SK-MEL-5 (cell line): ENCODE measurements at regions not wholly inside any gene's neighbourhood (a gene's known extent, or its start where the extent isn't known, plus 50 kb on each side); places are given as distances from the start of the nearest gene placed in this dataset.
"Not testable (repeated sequence)": the region's sequence is repeated elsewhere in the genome, so short reads cannot be mapped to it uniquely, and the experiment has no call there.

Experiments
- DNase-seq: peaks from one replicate; pipeline ENCODE4 v3.0.0-alpha.2; 2016; ENCODE audit warnings: low read depth, low spot score
- in situ Hi-C: cut with HindIII; loops from 2 replicates; pipeline ENCODE4 v1.10.0; 2016; ENCODE audit warnings: low sequenced_read_pairs, high pct_unique_total_duplicates, low pct_unique_long_range_greater_than_20kb

DNA sequence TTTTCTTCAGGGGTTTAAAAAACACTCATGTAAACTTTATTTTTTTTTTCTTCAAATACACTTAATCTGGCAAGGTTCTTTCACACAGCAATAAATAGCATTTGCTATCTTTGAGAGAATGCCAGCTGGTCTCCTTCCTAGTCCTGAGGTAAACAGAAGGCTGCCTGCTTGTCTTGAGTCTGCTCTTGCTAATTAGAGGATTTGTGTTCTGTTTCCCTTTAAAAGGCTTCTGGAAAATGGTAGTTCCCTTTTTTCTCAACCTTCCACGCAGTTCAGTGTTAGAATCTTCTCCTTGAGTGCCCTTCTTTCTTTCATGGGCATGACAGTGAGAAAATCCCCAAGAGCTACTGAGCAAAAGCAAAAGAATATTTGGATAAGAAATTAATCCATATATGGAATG lies 92.3 kb upstream of the DCN start:
- DNase-seq, result no peak
- in situ Hi-C loops, result no loop called here

DNA sequence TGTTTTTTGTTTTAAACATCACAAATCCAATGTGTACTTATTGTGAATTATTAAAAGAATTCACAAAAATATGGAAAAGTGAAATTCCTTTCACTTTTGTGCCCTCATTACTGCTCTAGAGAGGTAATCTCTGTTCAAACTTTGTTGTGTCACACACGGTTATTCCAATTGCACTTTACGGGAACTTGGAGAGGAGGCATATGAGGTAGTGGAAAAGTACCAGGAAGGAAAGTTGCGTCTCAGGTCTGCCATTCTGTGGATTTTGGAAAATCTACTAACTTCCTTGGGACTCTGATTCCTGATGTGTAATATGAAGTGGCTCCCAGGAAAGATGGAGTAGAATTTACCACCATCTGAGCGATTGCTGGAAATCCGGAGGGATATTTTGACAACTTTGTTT lies 90.9 kb upstream of the DCN start:
- in situ Hi-C loops, result no loop called here
- no peak for DNase-seq

DNA sequence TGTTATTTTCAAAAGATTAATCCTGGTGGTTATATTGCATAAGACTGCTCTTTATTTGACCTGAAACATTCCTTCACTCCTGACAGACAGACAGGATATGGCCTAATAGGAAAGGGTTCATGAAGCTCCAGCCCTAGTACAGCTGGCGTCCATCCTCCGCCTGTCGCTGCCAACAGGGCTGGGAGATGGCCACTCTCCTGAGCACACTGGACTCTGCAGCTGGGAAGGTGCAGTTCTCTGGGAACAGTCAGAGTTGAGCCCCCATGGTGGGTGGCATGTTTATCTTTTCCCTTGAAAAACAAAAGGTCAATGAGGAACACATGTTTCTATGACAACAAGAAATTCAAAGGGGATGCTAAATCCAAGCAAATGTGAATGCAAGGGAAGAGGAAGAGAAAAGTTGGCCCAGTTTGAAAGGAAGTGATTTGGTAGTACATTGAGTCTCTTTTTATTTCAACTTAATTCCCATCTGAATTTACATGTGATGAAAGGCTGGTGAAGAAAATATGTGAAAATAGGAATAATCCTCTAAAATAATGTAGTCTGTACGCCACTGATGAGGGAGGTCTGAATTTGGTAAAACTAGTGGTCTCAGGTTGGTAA lies 89.9 kb upstream of the DCN start:
- DNase-seq, result no peak
- in situ Hi-C loops, result no loop called here

DNA sequence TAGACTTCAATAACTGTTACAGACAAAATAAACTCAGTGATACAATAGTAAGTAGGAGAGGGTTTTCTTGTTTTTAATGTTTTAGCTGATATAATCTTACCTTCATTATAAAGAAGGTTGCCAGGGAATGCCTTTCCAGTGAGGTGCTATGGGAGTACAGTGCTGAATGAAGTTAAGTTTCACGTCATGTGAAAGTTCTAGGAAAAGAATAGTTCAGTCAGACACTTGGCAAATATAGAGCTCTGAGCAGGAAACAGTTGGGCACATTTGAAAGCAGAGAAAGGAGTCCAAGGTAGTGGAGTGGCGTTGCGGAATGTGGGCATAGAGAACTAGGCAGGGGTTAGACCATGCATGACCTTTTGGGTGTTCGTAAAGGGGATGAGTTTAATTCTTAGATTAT lies 88.6 kb upstream of the DCN start:
- no peak for DNase-seq
- in situ Hi-C loops, result no loop called here

- in situ Hi-C loops, result no loop called here
- no peak for DNase-seq
Observed at GRCh38 chr12:91267039-91267438, 84.4 kb upstream of the DCN start.

- in situ Hi-C loops, result no loop called here
Observed at GRCh38 chr12:91264178-91264577, 81.6 kb upstream of the DCN start.

DNA sequence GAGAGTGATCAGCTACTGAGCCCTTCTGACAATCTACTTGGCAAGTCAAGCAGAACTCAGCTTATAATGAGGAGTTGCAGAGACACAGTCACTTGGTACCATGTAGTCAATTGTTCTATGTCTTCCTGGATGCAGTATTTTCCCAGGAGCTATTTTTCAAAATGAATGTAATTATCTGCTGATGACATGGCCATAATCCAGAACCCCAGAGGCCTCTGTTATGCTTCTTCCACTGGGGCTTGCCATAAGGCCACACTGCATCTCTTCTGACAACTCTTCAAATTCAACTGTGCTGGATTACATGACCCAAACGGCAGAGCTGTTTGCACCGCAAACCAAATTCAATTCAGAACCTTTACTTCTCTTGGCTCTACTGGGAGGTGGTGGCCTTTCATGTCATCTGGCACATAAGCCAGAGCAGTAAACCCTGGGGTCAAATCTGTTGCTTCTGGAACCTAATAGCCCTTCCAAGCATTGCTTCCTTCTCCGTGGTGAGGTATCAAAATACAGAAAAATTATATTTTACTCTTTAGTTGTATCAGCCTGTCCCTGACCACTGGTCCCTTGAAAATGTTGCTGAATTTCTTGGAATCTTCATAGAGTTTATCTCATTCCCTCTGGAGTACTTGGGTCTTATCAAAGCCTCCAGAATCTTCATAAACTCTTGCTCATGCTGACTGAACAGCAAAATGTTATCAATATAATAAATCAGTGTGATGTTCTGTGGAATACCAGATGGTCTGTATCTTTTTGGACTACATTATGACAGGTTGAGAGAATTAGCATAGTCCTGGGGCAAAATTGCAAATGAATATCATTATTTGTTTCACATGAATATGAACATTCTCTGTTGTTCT lies 79.4 kb upstream of the DCN start:
- no peak for DNase-seq
- in situ Hi-C loops, result no loop called here

More at GRCh38 chr12:91264178-91264577, 81.6 kb upstream of the DCN start:
- no peak for DNase-seq

DNA sequence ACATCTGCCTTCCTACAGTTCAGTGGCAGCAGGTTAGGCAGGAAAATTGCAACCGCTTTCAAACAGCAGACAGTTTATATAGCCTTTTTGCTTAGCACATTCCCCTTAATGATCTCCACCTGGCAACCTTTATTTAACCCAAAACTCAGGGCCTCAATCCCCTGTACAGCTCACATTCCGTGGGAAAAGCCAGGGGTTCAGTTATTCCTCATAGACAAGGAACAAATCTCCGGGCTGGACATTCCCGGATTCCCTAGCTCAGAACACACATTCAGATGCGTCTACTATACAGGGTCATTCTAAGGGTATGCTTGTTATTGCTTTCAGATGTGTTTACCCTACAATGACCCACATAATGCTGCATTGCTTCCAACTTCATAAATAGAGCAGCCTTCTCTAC lies 73.8 kb upstream of the DCN start:
- in situ Hi-C loops, result no loop called here
- no peak for DNase-seq

DNA sequence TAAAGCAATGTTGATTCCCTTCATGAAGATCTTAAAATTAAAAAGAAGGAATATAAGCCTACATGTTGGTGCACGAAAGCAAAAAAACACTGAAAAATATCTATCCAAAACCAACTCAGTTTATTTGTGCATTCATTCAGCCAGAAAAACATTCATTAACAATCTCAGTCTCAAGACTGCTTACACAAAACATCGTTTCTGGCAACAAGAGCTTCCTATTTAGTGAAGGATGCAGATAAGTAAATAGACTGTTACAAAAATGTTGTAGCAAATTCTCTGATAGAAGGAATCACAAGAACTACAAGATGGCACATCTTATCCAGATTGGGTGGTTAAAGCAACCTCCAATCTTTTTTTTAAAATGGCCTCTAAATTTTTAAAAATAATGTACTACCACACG lies 69.7 kb upstream of the DCN start:
- in situ Hi-C loops, result no loop called here

GRCh38 chr12:91250273-91250665 lies 67.7 kb upstream of the DCN start:
- in situ Hi-C loops, result no loop called here
- DNase-seq, result peak; percentile 44

More for the DNA sequence above, 69.7 kb upstream of the DCN start:
- DNase-seq, result no peak

GRCh38 chr12:91249518-91250272 lies 67.1 kb upstream of the DCN start:
- DNase-seq, result no peak
- in situ Hi-C loops, result no loop called here

- no peak for DNase-seq
- in situ Hi-C loops, result no loop called here
Observed at GRCh38 chr12:91249054-91249453, 66.4 kb upstream of the DCN start.

- in situ Hi-C loops, result not testable (repeated sequence)
- DNase-seq, result peak; percentile 71
Observed at GRCh38 chr12:91243177-91243576, 60.6 kb upstream of the DCN start.

- in situ Hi-C loops, result no loop called here
- DNase-seq, result no peak
Observed at GRCh38 chr12:91241756-91242155, 59.1 kb upstream of the DCN start.

DNA sequence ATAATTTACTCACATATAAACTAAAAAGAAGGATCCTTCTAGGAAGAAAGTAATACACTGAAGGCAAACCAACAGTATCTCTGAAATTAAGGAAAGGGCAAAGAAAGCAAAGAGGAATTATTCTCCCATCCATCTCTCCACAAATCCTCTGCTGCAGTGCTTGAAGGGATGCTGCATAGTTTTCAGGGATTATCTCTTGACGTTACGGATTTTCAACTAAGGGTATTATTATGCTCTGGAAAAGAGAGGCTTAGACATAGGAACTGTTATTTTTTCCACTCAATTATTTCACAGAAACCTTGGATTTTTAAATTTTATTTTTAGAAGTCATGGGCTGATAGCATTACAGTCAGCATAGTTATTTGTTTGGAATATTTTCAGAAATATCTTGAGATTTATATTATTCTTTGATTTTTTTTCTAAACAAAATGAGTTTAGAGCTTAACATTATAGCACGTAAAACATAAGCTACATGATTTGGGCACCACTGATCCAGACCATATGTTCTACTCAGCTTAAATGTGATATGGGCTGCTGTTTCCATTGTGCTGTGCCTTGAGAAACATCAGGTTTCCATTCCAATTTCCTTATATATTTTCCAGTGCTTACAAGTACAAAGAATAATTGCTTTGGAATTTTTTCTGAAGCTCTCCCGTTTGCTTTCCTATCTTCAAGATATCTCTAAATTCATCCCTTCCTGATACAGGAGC lies 57.9 kb upstream of the DCN start:
- in situ Hi-C loops, result no loop called here

GRCh38 chr12:91239481-91239880 lies 56.9 kb upstream of the DCN start:
- no peak for DNase-seq
- in situ Hi-C loops, result no loop called here

More for the DNA sequence above, 57.9 kb upstream of the DCN start:
- DNase-seq, result no peak
